MCF 10A (cell line): ENCODE measurements at regions not wholly inside any gene's neighbourhood (a gene's known extent, or its start where the extent isn't known, plus 50 kb on each side); places are given as distances from the start of the nearest gene placed in this dataset.

Experiments used
- BruUV-seq: library from RNA; stranded (reverse); fragments of 400-500 nt; replicated peaks from 2 replicates; lab custom pipeline; 2021; lab: Mats Ljungman, UMichigan
- CTCF ChIA-PET: fragments of 300-600 bp; sonication (Branson Sonifier 250); formaldehyde crosslinking; extraction: SDS; loops from one replicate; lab custom pipeline; 2021; ENCODE audit warnings: antibody characterized with exemption, inconsistent platforms; lab: Yijun Ruan, JAX
- POLR2A ChIA-PET: fragments of 300-600, 350-650 bp; sonication (Branson Sonifier 250); formaldehyde crosslinking; extraction: SDS; loops from one replicate; lab custom pipeline; 2020; ENCODE audit warnings: antibody characterized with exemption, inconsistent platforms; lab: Yijun Ruan, JAX
- DNase-seq: peaks from one replicate; pipeline ENCODE4 v3.0.0-alpha.2; 2018; ENCODE audit not compliant: unreplicated experiment
- H3K27ac Mint-ChIP-seq: one replicate; pipeline ENCODE4 v1.8.0; 2022; ENCODE audit warnings: mild to moderate bottlenecking, low read depth, mixed read lengths; ENCODE audit not compliant: unreplicated experiment
- H3K27me3 Mint-ChIP-seq: one replicate; pipeline ENCODE4 v1.8.0; 2022; ENCODE audit warnings: mixed read lengths; ENCODE audit not compliant: insufficient read depth, unreplicated experiment
- H3K36me3 Mint-ChIP-seq: one replicate; pipeline ENCODE4 v1.8.0; 2022; ENCODE audit warnings: mild to moderate bottlenecking, moderate library complexity, mixed read lengths; ENCODE audit not compliant: insufficient read depth, unreplicated experiment
- H3K4me1 Mint-ChIP-seq: one replicate; pipeline ENCODE4 v1.8.0; 2022; ENCODE audit warnings: mixed read lengths; ENCODE audit not compliant: insufficient read depth, unreplicated experiment
- H3K4me3 Mint-ChIP-seq: one replicate; pipeline ENCODE4 v1.8.0; 2022; ENCODE audit warnings: mild to moderate bottlenecking, moderate library complexity, mixed read lengths; ENCODE audit not compliant: unreplicated experiment
- H3K9me3 Mint-ChIP-seq: one replicate; pipeline ENCODE4 v1.8.0; 2022; ENCODE audit warnings: mixed read lengths; ENCODE audit not compliant: unreplicated experiment
- CTCF ChIP-seq: fragments of 200-600 bp; IDR thresholded peaks from one replicate; pipeline ENCODE4 v1.8.0; 2022; ENCODE audit warnings: antibody characterized with exemption, mild to moderate bottlenecking; ENCODE audit not compliant: unreplicated experiment
- intact Hi-C: fragments of 100-400 bp; cut with micrococcal nuclease; formaldehyde crosslinking; loops from 2 replicates; pipeline ENCODE4 v1.14.1; 2022

- Mint-ChIP-seq H3K27ac (no peak overlapping the region), H3K36me3 (no peaks in the 10 kb centered on the region)
- no TSS peak for BruUV-seq
Observed at GRCh38 chr2:16798472-16798871, 132.8 kb upstream of the CYRIA start.

GRCh38 chr2:16791496-16791895, 125.9 kb upstream of the CYRIA start:
- DNase-seq, result no peak
- ChIA-PET CTCF (no interaction called here), POLR2A (no interaction called here)
- no TSS peak for BruUV-seq
- Mint-ChIP-seq H3K27ac (no peak overlapping the region), H3K9me3 (peaks cover 27% of the 10 kb centered on the region), H3K27me3 (no peaks in the 10 kb centered on the region), H3K4me3 (no peak overlapping the region), H3K36me3 (no peaks in the 10 kb centered on the region), H3K4me1 (no peaks in the 10 kb centered on the region)
- intact Hi-C loops, result no loop called here
- no peak for TF ChIP-seq CTCF

More at GRCh38 chr2:16798472-16798871, 132.8 kb upstream of the CYRIA start:
- no peak for DNase-seq
- TF ChIP-seq CTCF, result no peak
- Mint-ChIP-seq H3K9me3 (peaks cover 22% of the 10 kb centered on the region), H3K27me3 (no peaks in the 10 kb centered on the region), H3K4me1 (no peaks in the 10 kb centered on the region), H3K4me3 (no peak overlapping the region)
- ChIA-PET POLR2A (interaction anchor here (0.6 kb wide), 1 partner anchor 365 kb away, joined by 3 read pairs; no protein-coding TSS in a partner anchor), CTCF (no interaction called here)
- intact Hi-C loops, result no loop called here

DNA sequence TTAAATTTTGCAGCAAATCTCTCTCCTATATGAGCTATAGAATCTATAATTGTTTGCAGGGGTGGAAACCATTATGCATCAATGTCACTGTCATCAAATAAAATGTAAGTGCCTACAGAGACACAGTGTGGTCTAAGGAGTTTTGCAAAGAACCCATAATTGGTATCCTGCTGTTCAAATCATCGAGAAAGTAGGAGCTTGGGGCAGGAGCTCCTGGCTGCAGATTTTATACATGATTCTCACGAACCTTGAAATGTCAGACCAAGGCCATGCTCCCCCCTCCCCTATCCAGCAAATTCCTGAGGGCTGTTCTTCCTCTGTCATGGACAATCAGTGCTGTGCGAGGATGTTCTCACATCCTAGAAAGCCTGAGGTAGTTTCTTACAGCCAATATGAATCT, 119.5 kb upstream of the CYRIA start:
- H3K36me3 Mint-ChIP-seq, result no peaks in the 10 kb centered on the region
- CTCF ChIA-PET, result interaction anchor here (1.0 to 2.4 kb wide), 4 partner anchors 11 to 525 kb away, joined by 3 to 15 read pairs (median 8); no protein-coding TSS in a partner anchor
- intact Hi-C loops, result no loop called here
- BruUV-seq, result no TSS peak
- no peak overlapping the region for H3K27ac Mint-ChIP-seq
- TF ChIP-seq CTCF, result no peak
- no peaks in the 10 kb centered on the region for H3K4me1 Mint-ChIP-seq
- no peak for DNase-seq
- no peaks in the 10 kb centered on the region for H3K27me3 Mint-ChIP-seq
- POLR2A ChIA-PET, result interaction anchor here (0.6 kb wide), 1 partner anchor 34 kb away, joined by 3 read pairs; no protein-coding TSS in a partner anchor
- H3K4me3 Mint-ChIP-seq, result no peak overlapping the region
- peaks cover 7% of the 10 kb centered on the region for H3K9me3 Mint-ChIP-seq

DNA sequence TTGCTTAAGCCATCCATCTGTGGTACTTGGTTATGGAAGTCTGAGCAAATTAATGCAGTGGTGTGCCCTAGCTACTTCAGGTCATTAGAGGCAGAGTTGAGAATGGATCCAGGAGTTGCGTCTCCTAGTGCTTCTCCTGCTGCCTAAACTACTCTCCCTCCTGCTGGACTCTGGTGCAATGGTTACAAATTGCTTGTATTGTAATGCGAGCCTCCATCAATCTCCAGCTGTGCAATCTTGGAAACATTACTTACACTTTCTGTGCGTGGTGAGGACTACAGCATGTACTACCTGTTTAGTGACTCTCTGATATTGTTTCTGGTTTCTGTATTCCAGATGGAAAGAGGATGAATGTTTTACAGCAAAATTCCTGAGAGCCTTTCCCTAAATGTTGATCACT, 119.0 kb upstream of the CYRIA start:
- Mint-ChIP-seq H3K9me3 (peaks cover 7% of the 10 kb centered on the region), H3K27me3 (no peaks in the 10 kb centered on the region), H3K36me3 (no peaks in the 10 kb centered on the region), H3K27ac (no peak overlapping the region), H3K4me1 (no peaks in the 10 kb centered on the region), H3K4me3 (no peak overlapping the region)
- TF ChIP-seq CTCF, result no peak
- POLR2A ChIA-PET, result no interaction called here
- no TSS peak for BruUV-seq
- CTCF ChIA-PET, result interaction anchor here (2.2 to 2.4 kb wide), 2 partner anchors 11 to 525 kb away, joined by 12 to 15 read pairs; no protein-coding TSS in a partner anchor
- no peak for DNase-seq
- intact Hi-C loops, result no loop called here
